A549 (cell line): ENCODE measurements at regions not wholly inside any gene's neighbourhood (a gene's known extent, or its start where the extent isn't known, plus 50 kb on each side); places are given as distances from the start of the nearest gene placed in this dataset.

Experiments
- ATAC-seq, 2 experiments: fragments of 200-7000 bp in 1 of 2; fragments of >200 bp in 1 of 2; cut with Nextera tagmentation in 1 of 2; cut with Tn5 transposase in 1 of 2; 3 replicates each; pipeline versions ENCODE4 v1.8.0 to v1.9.1; 2018 to 2020; ENCODE audit warnings: mild to moderate bottlenecking in 1 of 2, moderate library complexity in 1 of 2
- CTCF ChIA-PET: fragments of 300-600 bp; sonication (Branson Sonifier 250); formaldehyde crosslinking; extraction: SDS; loops from one replicate; lab custom pipeline; 2021; ENCODE audit warnings: antibody characterized with exemption, inconsistent platforms; lab: Yijun Ruan, JAX
- POLR2A ChIA-PET: fragments of 350-600 bp; formaldehyde crosslinking; extraction: SDS; loops from one replicate; lab custom pipeline; 2021; ENCODE audit warnings: antibody characterized with exemption, inconsistent platforms; lab: Yijun Ruan, JAX
- DNase-seq, 2 experiments: peaks; one replicate each; pipeline versions ENCODE4 v3.0.0 to v3.0.0-alpha.2; 2011 to 2016; ENCODE audit warnings: low read depth in 1 of 2, low spot score in 1 of 2
- FAIRE-seq: peaks from 2 replicates; lab custom pipeline; 2011; peaks lifted over from hg19 to GRCh38; lab: Jason Lieb, UNC
- H3K27ac ChIP-seq, 2 experiments: fragments of >200 bp; sonication (Bioruptor Twin); formaldehyde crosslinking; 3 replicates each; pipeline ENCODE4 v1.5.1; 2016 to 2017
- H3K4me1 ChIP-seq: fragments of >200 bp; sonication (Bioruptor Twin); formaldehyde crosslinking; 3 replicates; pipeline ENCODE4 v1.6.1; 2016
- H3K4me2 ChIP-seq: fragments of >200 bp; sonication (Bioruptor Twin); formaldehyde crosslinking; 3 replicates; pipeline ENCODE4 v1.6.1; 2016
- H3K4me3 ChIP-seq: fragments of >200 bp; sonication (Bioruptor Twin); formaldehyde crosslinking; 3 replicates; pipeline ENCODE4 v1.5.1; 2016
- H3K9me3 ChIP-seq: fragments of >200 bp; sonication (Bioruptor Twin); formaldehyde crosslinking; 3 replicates; pipeline ENCODE4 v1.6.1; 2016
- CBX8 ChIP-seq: fragments of 200-600 bp; sonication (generic); IDR thresholded peaks from 2 replicates; pipeline ENCODE4 v1.6.1; 2016
- EHMT2 ChIP-seq: fragments of 200-600 bp; sonication (generic); IDR thresholded peaks from 2 replicates; pipeline ENCODE4 v1.6.1; 2016; ENCODE audit warnings: antibody characterized with exemption, low read depth, mild to moderate bottlenecking, moderate library complexity
- EP300 ChIP-seq, 2 experiments: fragments of >200 bp; sonication (Bioruptor Twin); formaldehyde crosslinking; IDR thresholded peaks; 2 replicates in 1 of 2; 3 replicates in 1 of 2; pipeline ENCODE4 v1.6.1; 2016 to 2017
- FOSL2 ChIP-seq, 2 experiments: fragments of 450-650 bp in 1 of 2; fragments of >200 bp in 1 of 2; sonication (Bioruptor Twin) in 1 of 2; formaldehyde crosslinking; IDR thresholded peaks; 2 replicates each; pipeline versions ENCODE4 v1.5.0 to v1.6.1; 2016 to 2020; ENCODE audit warnings: mild to moderate bottlenecking in 1 of 2, moderate library complexity in 1 of 2
- FOXS1 ChIP-seq: fragments of 250-450 bp; sonication (Bioruptor Pico); IDR thresholded peaks from 2 replicates; pipeline ENCODE4 v1.5.0; 2020; ENCODE audit warnings: mild to moderate bottlenecking, moderate library complexity
- HES2 ChIP-seq: fragments of >200 bp; sonication (Bioruptor Twin); formaldehyde crosslinking; IDR thresholded peaks from 2 replicates; pipeline ENCODE4 v1.6.1; 2016
- HOXA7 ChIP-seq: fragments of 250-450 bp; sonication (Bioruptor Pico); IDR thresholded peaks from 2 replicates; pipeline ENCODE4 v1.5.0; 2020; ENCODE audit warnings: mild to moderate bottlenecking, moderate library complexity
- JUNB ChIP-seq: fragments of >200 bp; sonication (Bioruptor Twin); formaldehyde crosslinking; IDR thresholded peaks from 2 replicates; pipeline ENCODE4 v1.6.1; 2016
- KDM1A ChIP-seq: fragments of 200-600 bp; sonication (generic); IDR thresholded peaks from 2 replicates; pipeline ENCODE4 v1.6.1; 2016; ENCODE audit warnings: low read depth, mild to moderate bottlenecking
- KDM5A ChIP-seq: fragments of 200-600 bp; sonication (generic); IDR thresholded peaks from 2 replicates; pipeline ENCODE4 v1.6.1; 2016; ENCODE audit warnings: antibody characterized with exemption, mild to moderate bottlenecking
- MAFK ChIP-seq: fragments of 450-650 bp; IDR thresholded peaks from 2 replicates; pipeline ENCODE4 v1.6.1; 2014; ENCODE audit not compliant: partially characterized antibody
- MYC ChIP-seq: IDR thresholded peaks from 2 replicates; pipeline ENCODE4 v1.6.1; 2012; ENCODE audit warnings: mild to moderate bottlenecking, inconsistent platforms, low read length, improper control_type of control experiment, borderline replicate concordance
- NFE2L2 ChIP-seq: fragments of 150-350 bp; conservative IDR thresholded peaks from 2 replicates; pipeline ENCODE4 v1.6.1; 2014; ENCODE audit warnings: low read length
- NPAS2 ChIP-seq: fragments of 250-450 bp; sonication (Bioruptor Pico); IDR thresholded peaks from 2 replicates; pipeline ENCODE4 v1.8.0; 2022; ENCODE audit warnings: mild to moderate bottlenecking, moderate library complexity, borderline replicate concordance
- NR3C1 ChIP-seq: fragments of >200 bp; sonication (Bioruptor Twin); formaldehyde crosslinking; IDR thresholded peaks from 3 replicates; pipeline ENCODE4 v1.6.1; 2017
- PBX3 ChIP-seq: IDR thresholded peaks from 2 replicates; pipeline ENCODE4 v1.6.1; 2012
- PHF8 ChIP-seq: fragments of 200-600 bp; sonication (generic); IDR thresholded peaks from 2 replicates; pipeline ENCODE4 v1.6.1; 2016; ENCODE audit warnings: low read depth, mild to moderate bottlenecking, antibody characterized with exemption, moderate library complexity, borderline replicate concordance
- POLR2A ChIP-seq: IDR thresholded peaks from 2 replicates; pipeline ENCODE4 v1.6.1; 2012; ENCODE audit warnings: mild to moderate bottlenecking, low read length
- POLR2AphosphoS2 ChIP-seq: conservative IDR thresholded peaks from 2 replicates; pipeline ENCODE4 v1.6.1; 2012; ENCODE audit warnings: low read length, improper control_type of control experiment, inconsistent platforms
- SMC3 ChIP-seq: fragments of >200 bp; sonication (Bioruptor Twin); formaldehyde crosslinking; IDR thresholded peaks from 3 replicates; pipeline ENCODE4 v1.6.1; 2018; ENCODE audit warnings: inconsistent platforms
- TFCP2L1 ChIP-seq: fragments of 250-450 bp; sonication (Bioruptor Pico); IDR thresholded peaks from 2 replicates; pipeline ENCODE4 v1.5.0; 2021; ENCODE audit warnings: mild to moderate bottlenecking
- TP53 ChIP-seq: fragments of 250-450 bp; sonication (Bioruptor Pico); IDR thresholded peaks from 2 replicates; pipeline ENCODE4 v1.5.0; 2021; ENCODE audit warnings: mild to moderate bottlenecking, moderate library complexity
- ZC3H11A ChIP-seq: fragments of 450-650 bp; IDR thresholded peaks from 2 replicates; pipeline ENCODE4 v1.6.1; 2014; ENCODE audit warnings: antibody characterized with exemption, mild to moderate bottlenecking
- WGBS: methylation state at CpG from one replicate; pipeline ENCODE4 v1.1.6; 2017; ENCODE audit errors: missing lambda C conversion rate; 5-methylcytosine and 5-hydroxymethylcytosine counted together
- TF ChIP-seq, protein P1 (sequence below): fragments of 450-650 bp; IDR thresholded peaks from 2 replicates; pipeline ENCODE4 v1.6.1; 2014; ENCODE audit warnings: antibody characterized with exemption
- TF ChIP-seq, protein P2 (sequence below): fragments of 200-600 bp; sonication (generic); IDR thresholded peaks from 2 replicates; pipeline ENCODE4 v1.6.1; 2016; ENCODE audit warnings: antibody characterized with exemption, mild to moderate bottlenecking, moderate library complexity

GRCh38 chr2:220856486-220856885 lies 715.6 kb downstream of the EPHA4 start:
- no peaks in the 10 kb centered on the region for H3K9me3 ChIP-seq
- no peak for FAIRE-seq
- ChIA-PET CTCF (no interaction called here), POLR2A (no interaction called here)
- ATAC-seq = no peak
- no peak overlapping the region for H3K4me3 ChIP-seq
- no peak for DNase-seq
- no peak overlapping the region for H3K27ac ChIP-seq
- no peak overlapping the region for H3K4me2 ChIP-seq
- TF ChIP-seq CBX8 (no peak), TFCP2L1 (CRISPR knock-in tag) (no peak), HOXA7 (CRISPR knock-in tag) (no peak), NPAS2 (no peak), NFE2L2 (no peak), NR3C1 (no peak), PBX3 (no peak)
- TF ChIP-seq, protein P1, sequence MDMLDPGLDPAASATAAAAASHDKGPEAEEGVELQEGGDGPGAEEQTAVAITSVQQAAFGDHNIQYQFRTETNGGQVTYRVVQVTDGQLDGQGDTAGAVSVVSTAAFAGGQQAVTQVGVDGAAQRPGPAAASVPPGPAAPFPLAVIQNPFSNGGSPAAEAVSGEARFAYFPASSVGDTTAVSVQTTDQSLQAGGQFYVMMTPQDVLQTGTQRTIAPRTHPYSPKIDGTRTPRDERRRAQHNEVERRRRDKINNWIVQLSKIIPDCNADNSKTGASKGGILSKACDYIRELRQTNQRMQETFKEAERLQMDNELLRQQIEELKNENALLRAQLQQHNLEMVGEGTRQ = no peak
- TF ChIP-seq, protein P2, sequence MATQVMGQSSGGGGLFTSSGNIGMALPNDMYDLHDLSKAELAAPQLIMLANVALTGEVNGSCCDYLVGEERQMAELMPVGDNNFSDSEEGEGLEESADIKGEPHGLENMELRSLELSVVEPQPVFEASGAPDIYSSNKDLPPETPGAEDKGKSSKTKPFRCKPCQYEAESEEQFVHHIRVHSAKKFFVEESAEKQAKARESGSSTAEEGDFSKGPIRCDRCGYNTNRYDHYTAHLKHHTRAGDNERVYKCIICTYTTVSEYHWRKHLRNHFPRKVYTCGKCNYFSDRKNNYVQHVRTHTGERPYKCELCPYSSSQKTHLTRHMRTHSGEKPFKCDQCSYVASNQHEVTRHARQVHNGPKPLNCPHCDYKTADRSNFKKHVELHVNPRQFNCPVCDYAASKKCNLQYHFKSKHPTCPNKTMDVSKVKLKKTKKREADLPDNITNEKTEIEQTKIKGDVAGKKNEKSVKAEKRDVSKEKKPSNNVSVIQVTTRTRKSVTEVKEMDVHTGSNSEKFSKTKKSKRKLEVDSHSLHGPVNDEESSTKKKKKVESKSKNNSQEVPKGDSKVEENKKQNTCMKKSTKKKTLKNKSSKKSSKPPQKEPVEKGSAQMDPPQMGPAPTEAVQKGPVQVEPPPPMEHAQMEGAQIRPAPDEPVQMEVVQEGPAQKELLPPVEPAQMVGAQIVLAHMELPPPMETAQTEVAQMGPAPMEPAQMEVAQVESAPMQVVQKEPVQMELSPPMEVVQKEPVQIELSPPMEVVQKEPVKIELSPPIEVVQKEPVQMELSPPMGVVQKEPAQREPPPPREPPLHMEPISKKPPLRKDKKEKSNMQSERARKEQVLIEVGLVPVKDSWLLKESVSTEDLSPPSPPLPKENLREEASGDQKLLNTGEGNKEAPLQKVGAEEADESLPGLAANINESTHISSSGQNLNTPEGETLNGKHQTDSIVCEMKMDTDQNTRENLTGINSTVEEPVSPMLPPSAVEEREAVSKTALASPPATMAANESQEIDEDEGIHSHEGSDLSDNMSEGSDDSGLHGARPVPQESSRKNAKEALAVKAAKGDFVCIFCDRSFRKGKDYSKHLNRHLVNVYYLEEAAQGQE = no peak
- WGBS = 10% methylated on average over 2 of the region's 2 CpGs
- no peaks in the 10 kb centered on the region for H3K4me1 ChIP-seq

DNA sequence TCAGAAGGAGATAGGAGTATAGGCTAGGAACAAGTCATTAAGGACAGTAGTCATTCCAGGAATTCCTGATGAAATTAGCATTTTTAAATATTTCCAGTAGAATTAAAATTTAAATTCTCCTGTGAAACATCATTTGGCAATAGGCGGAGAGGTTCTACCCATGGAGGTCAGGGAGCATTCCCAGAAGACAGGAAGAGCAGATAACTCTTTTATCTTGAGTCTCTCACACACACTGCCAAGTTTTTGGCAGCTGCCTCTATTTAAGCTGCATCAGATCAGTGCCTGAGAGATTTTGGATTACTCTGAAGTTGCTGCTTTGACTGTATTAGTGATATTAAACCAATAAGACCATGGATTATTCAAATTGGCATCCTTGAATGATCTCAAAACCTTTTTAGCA lies 714.7 kb downstream of the EPHA4 start:
- Histone ChIP-seq H3K9me3 (no peaks in the 10 kb centered on the region), H3K27ac (no peak overlapping the region), H3K4me2 (no peak overlapping the region), H3K4me3 (no peak overlapping the region), H3K4me1 (no peaks in the 10 kb centered on the region)
- POLR2A ChIA-PET = no interaction called here
- DNase-seq (no peak), FAIRE-seq (no peak), ATAC-seq (no peak)
- WGBS = 82% methylated on average over 1 of the region's 1 CpG
- CTCF ChIA-PET = no interaction called here
- TF ChIP-seq KDM5A (no peak), MYC (no peak), FOSL2 (IDR thresholded peaks at IDR 0.05) (no peak), FOSL2 (CRISPR knock-in tag; IDR thresholded peaks at IDR 0.05) (no peak), NPAS2 (no peak), SMC3 (no peak), ZC3H11A (no peak), FOXS1 (CRISPR knock-in tag) (no peak), JUNB (no peak), HES2 (no peak), KDM1A (no peak), POLR2AphosphoS2 (no peak), EHMT2 (no peak)

GRCh38 chr2:220858101-220858500 lies 714.0 kb downstream of the EPHA4 start:
- WGBS = 54% methylated on average over 2 of the region's 2 CpGs
- DNase-seq (no peak), ATAC-seq (no peak)
- Histone ChIP-seq H3K4me3 (no peak overlapping the region), H3K9me3 (no peaks in the 10 kb centered on the region)
- POLR2A ChIA-PET = no interaction called here
- no peak for TF ChIP-seq TP53
- TF ChIP-seq NFE2L2 = no peak
- TF ChIP-seq HES2 = no peak
- TF ChIP-seq PHF8 = no peak
- no peak for TF ChIP-seq MAFK
- TF ChIP-seq PBX3 = no peak
- TF ChIP-seq, protein P2 = no peak
- no peak for TF ChIP-seq EP300 (IDR thresholded peaks at IDR 0.05)
- TF ChIP-seq POLR2A = no peak
- TF ChIP-seq CBX8 = no peak
- TF ChIP-seq, all 56 proteins: peak for 0
- FAIRE-seq = no peak
- Histone ChIP-seq H3K4me1 (no peaks in the 10 kb centered on the region), H3K4me2 (no peak overlapping the region), H3K27ac (no peak overlapping the region)
- CTCF ChIA-PET = no interaction called here
